Trophoblast cell (in vitro differentiated cells and primary cell): ENCODE measurements at regions not wholly inside any gene's neighbourhood (a gene's known extent, or its start where the extent isn't known, plus 50 kb on each side); places are given as distances from the start of the nearest gene placed in this dataset.

Experiments
- DNase-seq, 2 donors: peaks; one replicate each; pipeline ENCODE4 v3.0.0-alpha.2; 2016
- H2AFZ ChIP-seq: 2 replicates; pipeline ENCODE4 v1.6.1; 2013; ENCODE audit warnings: low read length, moderate library complexity, mild to moderate bottlenecking; ENCODE audit not compliant: insufficient read depth, poor library complexity
- H2AK5ac ChIP-seq: 2 replicates; pipeline ENCODE4 v1.6.1; 2013; ENCODE audit warnings: mild to moderate bottlenecking, low read length
- H2BK120ac ChIP-seq: 2 replicates; pipeline ENCODE4 v1.6.1; 2013; ENCODE audit warnings: low read length, mild to moderate bottlenecking, moderate library complexity; ENCODE audit not compliant: insufficient read depth, poor library complexity
- H2BK12ac ChIP-seq: 2 replicates; pipeline ENCODE4 v1.6.1; 2013; ENCODE audit warnings: mild to moderate bottlenecking, low read length, moderate library complexity
- H2BK5ac ChIP-seq: 2 replicates; pipeline ENCODE4 v1.6.1; 2013; ENCODE audit warnings: low read length, low read depth, moderate library complexity, mild to moderate bottlenecking; ENCODE audit not compliant: poor library complexity
- H3K14ac ChIP-seq: 2 replicates; pipeline ENCODE4 v1.6.1; 2013; ENCODE audit warnings: mild to moderate bottlenecking, low read length
- H3K18ac ChIP-seq: 2 replicates; pipeline ENCODE4 v1.6.1; 2013; ENCODE audit warnings: mild to moderate bottlenecking, low read length
- H3K23ac ChIP-seq: 2 replicates; pipeline ENCODE4 v1.6.1; 2013; ENCODE audit warnings: low read length
- H3K27ac ChIP-seq: 2 replicates; pipeline ENCODE4 v1.5.1; 2013; ENCODE audit warnings: low read depth, mild to moderate bottlenecking, inconsistent platforms, low read length, moderate library complexity
- H3K27me3 ChIP-seq: 2 replicates; pipeline ENCODE4 v1.6.1; 2013; ENCODE audit warnings: inconsistent platforms, mild to moderate bottlenecking, low read length, moderate library complexity; ENCODE audit not compliant: insufficient read depth
- H3K36me3 ChIP-seq, 2 experiments: 1 replicate in 1 of 2; 2 replicates in 1 of 2; pipeline ENCODE4 v1.6.1; 2013; ENCODE audit warnings: low read length in 2 of 2, mild to moderate bottlenecking in 2 of 2, moderate library complexity in 1 of 2; ENCODE audit not compliant: insufficient read depth in 2 of 2, control insufficient read depth in 1 of 2
- H3K4ac ChIP-seq: 2 replicates; pipeline ENCODE4 v1.6.1; 2013; ENCODE audit warnings: low read depth, mild to moderate bottlenecking, low read length, moderate library complexity
- H3K4me1 ChIP-seq, 2 experiments: 1 replicate in 1 of 2; 2 replicates in 1 of 2; pipeline ENCODE4 v1.6.1; 2013; ENCODE audit warnings: low read length in 2 of 2, mild to moderate bottlenecking in 2 of 2, moderate library complexity in 1 of 2; ENCODE audit not compliant: insufficient read depth in 2 of 2, control insufficient read depth in 1 of 2
- H3K4me2 ChIP-seq: 2 replicates; pipeline ENCODE4 v1.6.1; 2013; ENCODE audit warnings: inconsistent platforms, mild to moderate bottlenecking, low read length, moderate library complexity
- H3K4me3 ChIP-seq: 2 replicates; pipeline ENCODE4 v1.5.1; 2013; ENCODE audit warnings: mild to moderate bottlenecking, low read depth, low read length, inconsistent platforms
- H3K79me1 ChIP-seq: one replicate; pipeline ENCODE4 v1.6.1; 2013; ENCODE audit warnings: low read length
- H3K79me2 ChIP-seq: 2 replicates; pipeline ENCODE4 v1.6.1; 2013; ENCODE audit warnings: low read length, mild to moderate bottlenecking; ENCODE audit not compliant: control insufficient read depth, insufficient read depth, poor library complexity
- H3K9ac ChIP-seq: 2 replicates; pipeline ENCODE4 v1.6.1; 2013; ENCODE audit warnings: mild to moderate bottlenecking, low read length
- H3K9me3 ChIP-seq: 2 replicates; pipeline ENCODE4 v1.6.1; 2013; ENCODE audit warnings: low read depth, mild to moderate bottlenecking, control low read depth, inconsistent platforms, low read length; ENCODE audit not compliant: insufficient read depth
- H4K12ac ChIP-seq: 2 replicates; pipeline ENCODE4 v1.6.1; 2013; ENCODE audit warnings: low read depth, mild to moderate bottlenecking, low read length, moderate library complexity
- H4K8ac ChIP-seq: 2 replicates; pipeline ENCODE4 v1.6.1; 2013; ENCODE audit warnings: low read depth, mild to moderate bottlenecking, low read length, moderate library complexity
- H4K91ac ChIP-seq: one replicate; pipeline ENCODE4 v1.6.1; 2013; ENCODE audit warnings: low read depth, mild to moderate bottlenecking, low read length, moderate library complexity
- WGBS: extraction: QIAGEN DNeasy Blood & Tissue Kit; methylation state at CpG from one replicate; pipeline ENCODE4 v1.1.7; 2013; ENCODE audit warnings: missing lambda C conversion rate; ENCODE audit not compliant: insufficient read length, insufficient coverage; ENCODE audit errors: extremely low coverage; 5-methylcytosine and 5-hydroxymethylcytosine counted together

GRCh38 chrX:78506248-78506647, 152.9 kb downstream of the RTL3 start:
- Histone ChIP-seq H3K27me3 (no peaks in the 10 kb centered on the region), H3K79me1 (no peaks in the 10 kb centered on the region), H2AFZ (no peak overlapping the region), H2BK120ac (no peak overlapping the region), H2AK5ac (no peak overlapping the region), H3K79me2 (no peaks in the 10 kb centered on the region), H3K36me3 (no peaks in the 10 kb centered on the region), H4K8ac (no peak overlapping the region), H3K27ac (no peak overlapping the region), H2BK5ac (no peak overlapping the region), H3K4me1 (no peaks in the 10 kb centered on the region), H3K23ac (no peak overlapping the region), H3K9me3 (no peaks in the 10 kb centered on the region), H3K9ac (no peak overlapping the region), H3K4ac (no peak overlapping the region), H4K12ac (no peak overlapping the region), H4K91ac (no peak overlapping the region), H2BK12ac (no peak overlapping the region), H3K14ac (no peak overlapping the region), H3K4me2 (no peak overlapping the region), H3K4me3 (no peak overlapping the region), H3K18ac (no peak overlapping the region)
- DNase-seq = no peak
- WGBS = no CpG with 5 or more reads among the region's 1 CpG

GRCh38 chrX:78496483-78496882, 162.6 kb downstream of the RTL3 start:
- Histone ChIP-seq H3K79me1 (no peaks in the 10 kb centered on the region), H3K4ac (no peak overlapping the region), H3K27ac (no peak overlapping the region), H2BK5ac (no peak overlapping the region), H2BK12ac (no peak overlapping the region), H3K4me1 (no peaks in the 10 kb centered on the region), H3K23ac (no peak overlapping the region), H2AFZ (no peak overlapping the region), H3K4me3 (no peak overlapping the region), H3K36me3 (no peaks in the 10 kb centered on the region), H3K9ac (no peak overlapping the region), H4K12ac (no peak overlapping the region), H4K8ac (no peak overlapping the region), H3K14ac (no peak overlapping the region), H3K4me2 (no peak overlapping the region), H3K9me3 (no peaks in the 10 kb centered on the region), H4K91ac (no peak overlapping the region), H3K79me2 (no peaks in the 10 kb centered on the region), H2BK120ac (no peak overlapping the region), H3K27me3 (no peaks in the 10 kb centered on the region), H2AK5ac (no peak overlapping the region), H3K18ac (no peak overlapping the region)
- no peak for DNase-seq
- WGBS = no CpG with 5 or more reads among the region's 2 CpGs

- Histone ChIP-seq H2AK5ac (no peak overlapping the region), H3K4me1 (no peaks in the 10 kb centered on the region), H3K4me3 (no peak overlapping the region), H3K27ac (no peak overlapping the region), H2BK5ac (no peak overlapping the region), H3K9ac (no peak overlapping the region), H2BK12ac (no peak overlapping the region), H3K23ac (no peak overlapping the region), H3K4ac (no peak overlapping the region), H3K27me3 (no peaks in the 10 kb centered on the region), H3K36me3 (no peaks in the 10 kb centered on the region), H4K91ac (no peak overlapping the region), H3K79me1 (no peaks in the 10 kb centered on the region), H4K8ac (no peak overlapping the region), H3K4me2 (no peak overlapping the region), H3K14ac (no peak overlapping the region), H2BK120ac (no peak overlapping the region), H3K18ac (no peak overlapping the region), H2AFZ (no peak overlapping the region), H3K79me2 (no peaks in the 10 kb centered on the region), H3K9me3 (no peaks in the 10 kb centered on the region), H4K12ac (no peak overlapping the region)
- no peak for DNase-seq
- WGBS = no CpG with 5 or more reads among the region's 2 CpGs
These were observed 165.8 kb upstream of the CYSLTR1 start for GRCh38 chrX:78493180-78493579.

- Histone ChIP-seq H3K36me3 (no peaks in the 10 kb centered on the region), H3K23ac (no peak overlapping the region), H3K27me3 (no peaks in the 10 kb centered on the region), H3K4me2 (no peak overlapping the region), H4K8ac (no peak overlapping the region), H2BK5ac (no peak overlapping the region), H2AK5ac (no peak overlapping the region), H3K9ac (no peak overlapping the region), H3K27ac (no peak overlapping the region), H3K4ac (no peak overlapping the region), H3K79me1 (no peaks in the 10 kb centered on the region), H3K4me1 (no peaks in the 10 kb centered on the region), H4K91ac (no peak overlapping the region), H3K79me2 (no peaks in the 10 kb centered on the region), H4K12ac (no peak overlapping the region), H3K14ac (no peak overlapping the region), H2BK12ac (no peak overlapping the region), H3K18ac (no peak overlapping the region), H2AFZ (no peak overlapping the region), H3K9me3 (no peaks in the 10 kb centered on the region), H3K4me3 (no peak overlapping the region), H2BK120ac (no peak overlapping the region)
- no peak for DNase-seq
- WGBS = no CpG with 5 or more reads among the region's 2 CpGs
These were observed 149.3 kb upstream of the CYSLTR1 start for GRCh38 chrX:78476701-78477100.
